HFFc6 (cell line): ENCODE measurements at regions not wholly inside any gene's neighbourhood (a gene's known extent, or its start where the extent isn't known, plus 50 kb on each side); places are given as distances from the start of the nearest gene placed in this dataset.

Experiments used
- DNase-seq: peaks from one replicate; pipeline ENCODE4 v3.0.0-alpha.2; 2018
- H3K27ac Mint-ChIP-seq: 2 replicates; pipeline ENCODE4 v1.8.0; 2020; ENCODE audit warnings: mild to moderate bottlenecking, mixed read lengths
- H3K27me3 Mint-ChIP-seq: 2 replicates; pipeline ENCODE4 v1.8.0; 2021; ENCODE audit warnings: mild to moderate bottlenecking, moderate library complexity, mixed read lengths; ENCODE audit not compliant: insufficient read depth
- H3K36me3 Mint-ChIP-seq: 2 replicates; pipeline ENCODE4 v1.8.0; 2021; ENCODE audit warnings: low read depth, mixed read lengths
- H3K4me1 Mint-ChIP-seq: 2 replicates; pipeline ENCODE4 v1.8.0; 2020; ENCODE audit warnings: low read depth, mixed read lengths
- H3K4me3 Mint-ChIP-seq: 2 replicates; pipeline ENCODE4 v1.8.0; 2020; ENCODE audit warnings: mild to moderate bottlenecking, moderate library complexity, mixed read lengths
- H3K9me3 Mint-ChIP-seq: 2 replicates; pipeline ENCODE4 v1.8.0; 2020; ENCODE audit warnings: mild to moderate bottlenecking, mixed read lengths
- CTCF ChIP-seq: fragments of 200-600 bp; sonication (generic); IDR thresholded peaks from 2 replicates; pipeline ENCODE4 v1.5.0; 2021; ENCODE audit warnings: antibody characterized with exemption, mild to moderate bottlenecking

- peak overlapping the region; percentile 97 for H3K27ac Mint-ChIP-seq
- DNase-seq: no peak
- peaks cover 80% of the 10 kb centered on the region for H3K4me1 Mint-ChIP-seq
- peaks cover 5% of the 10 kb centered on the region for H3K36me3 Mint-ChIP-seq
- peaks cover 6% of the 10 kb centered on the region for H3K27me3 Mint-ChIP-seq
- peak overlapping the region; percentile 88 for H3K4me3 Mint-ChIP-seq
- peak; percentile 65 for TF ChIP-seq CTCF
- peaks cover 5% of the 10 kb centered on the region; the same call in 1 of the 2 replicates for H3K9me3 Mint-ChIP-seq
Measured at GRCh38 chr1:98054367-98054701, 133.5 kb upstream of the DPYD start.

GRCh38 chr1:98053471-98054366 lies 132.9 kb upstream of the DPYD start:
- peak; percentile 97 for TF ChIP-seq CTCF
- peaks cover 75% of the 10 kb centered on the region for H3K4me1 Mint-ChIP-seq
- peaks cover 5% of the 10 kb centered on the region for H3K36me3 Mint-ChIP-seq
- H3K9me3 Mint-ChIP-seq: peaks cover 5% of the 10 kb centered on the region; the same call in 1 of the 2 replicates
- DNase-seq: no peak
- H3K27me3 Mint-ChIP-seq: peaks cover 7% of the 10 kb centered on the region
- H3K27ac Mint-ChIP-seq: peak overlapping the region; percentile 97
- peak overlapping the region; percentile 88 for H3K4me3 Mint-ChIP-seq

GRCh38 chr1:98051065-98051675 lies 130.3 kb upstream of the DPYD start:
- TF ChIP-seq CTCF: peak; percentile 97
- Mint-ChIP-seq H3K36me3 (peaks cover 10% of the 10 kb centered on the region), H3K4me3 (no peak overlapping the region), H3K4me1 (peaks cover 77% of the 10 kb centered on the region), H3K27me3 (peaks cover 7% of the 10 kb centered on the region), H3K9me3 (peaks cover 5% of the 10 kb centered on the region; the same call in 1 of the 2 replicates), H3K27ac (no peak overlapping the region)
- DNase-seq: peak; percentile 75

- TF ChIP-seq CTCF: no peak
- Mint-ChIP-seq H3K36me3 (peaks cover 19% of the 10 kb centered on the region), H3K4me1 (peaks cover 71% of the 10 kb centered on the region), H3K27me3 (peaks cover 7% of the 10 kb centered on the region), H3K27ac (peak overlapping the region; percentile 53; the same call in 1 of the 2 replicates), H3K9me3 (peaks cover 5% of the 10 kb centered on the region; the same call in 1 of the 2 replicates), H3K4me3 (peak overlapping the region; percentile 91)
- no peak for DNase-seq
Measured at GRCh38 chr1:98049370-98050135, 128.7 kb upstream of the DPYD start.

DNA sequence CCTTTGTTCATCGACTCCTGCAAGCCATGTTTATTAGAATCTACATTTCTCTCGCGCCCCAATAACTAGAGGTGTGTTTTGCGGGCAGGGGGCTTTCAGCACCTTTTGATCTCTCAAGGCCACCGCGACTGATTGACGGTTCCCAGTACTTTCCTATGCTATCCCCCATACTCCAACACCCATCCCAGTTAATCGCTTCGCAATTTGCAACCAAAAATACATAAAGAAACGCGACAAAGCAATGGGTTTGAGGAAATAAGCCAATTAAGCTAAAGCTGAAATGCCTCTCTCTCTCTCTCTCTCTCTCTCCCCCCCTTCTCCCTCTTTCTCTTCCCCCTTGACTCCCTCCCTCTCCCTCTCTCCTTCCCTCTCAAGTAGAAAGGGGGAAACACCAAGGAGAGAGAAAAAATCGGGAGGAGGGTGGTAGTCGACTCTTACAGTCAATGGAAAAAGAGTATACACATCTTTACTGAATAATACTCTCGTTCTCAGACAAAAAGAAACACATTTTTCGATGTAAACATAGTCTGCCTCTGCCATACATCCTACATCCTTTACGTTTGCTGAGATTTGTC lies 128.0 kb upstream of the DPYD start:
- Mint-ChIP-seq H3K4me3 (peak overlapping the region; percentile 91), H3K27ac (peak overlapping the region; percentile 17; the same call in 1 of the 2 replicates), H3K27me3 (peaks cover 7% of the 10 kb centered on the region), H3K4me1 (peaks cover 75% of the 10 kb centered on the region), H3K9me3 (peaks cover 5% of the 10 kb centered on the region), H3K36me3 (peaks cover 26% of the 10 kb centered on the region)
- DNase-seq: no peak
- TF ChIP-seq CTCF: no peak
